Activated B cell treated with CpG ODN at 0.5 μM for 24 hours (primary cell): ENCODE measurements at regions not wholly inside any gene's neighbourhood (a gene's known extent, or its start where the extent isn't known, plus 50 kb on each side); places are given as distances from the start of the nearest gene placed in this dataset.

ENCODE experiments used
- ATAC-seq: fragments of 200-7000 bp; cut with Tn5 transposase; one replicate; pipeline ENCODE4 v1.10.0; 2021; ENCODE audit warnings: low read depth, mild to moderate bottlenecking, moderate library complexity
- CTCF ChIA-PET: fragments of 350-600 bp; sonication (Branson Sonifier 250); formaldehyde crosslinking; loops from one replicate; lab custom pipeline; 2021; ENCODE audit warnings: antibody characterized with exemption; lab: Charles Lee
- POLR2A ChIA-PET: fragments of 350-600 bp; sonication (Branson Sonifier 250); formaldehyde crosslinking; loops from one replicate; lab custom pipeline; 2021; ENCODE audit warnings: antibody characterized with exemption; lab: Charles Lee
- DNase-seq: peaks from one replicate; pipeline ENCODE4 v3.0.0; 2022
- H3K27ac Mint-ChIP-seq: one replicate; pipeline ENCODE4 v1.8.0; 2020; ENCODE audit warnings: mixed read lengths
- H3K27me3 Mint-ChIP-seq: one replicate; pipeline ENCODE4 v1.8.0; 2021; ENCODE audit warnings: mixed read lengths
- H3K36me3 Mint-ChIP-seq: one replicate; pipeline ENCODE4 v1.8.0; 2021; ENCODE audit warnings: low read depth, mixed read lengths
- H3K4me1 Mint-ChIP-seq: one replicate; pipeline ENCODE4 v1.8.0; 2021; ENCODE audit warnings: mixed read lengths
- H3K4me3 Mint-ChIP-seq: one replicate; pipeline ENCODE4 v1.8.0; 2020; ENCODE audit warnings: mild to moderate bottlenecking, mixed read lengths
- H3K9me3 Mint-ChIP-seq: one replicate; pipeline ENCODE4 v1.8.0; 2020; ENCODE audit warnings: mixed read lengths
- intact Hi-C: fragments of 100-400 bp; cut with micrococcal nuclease; formaldehyde crosslinking; loops from one replicate; pipeline ENCODE4 v1.15.1; 2024
- TF ChIP-seq, protein P1 (sequence below): fragments of 200-600 bp; IDR thresholded peaks from one replicate; pipeline ENCODE4 v1.8.0; 2022; ENCODE audit warnings: antibody characterized with exemption, mild to moderate bottlenecking

DNA sequence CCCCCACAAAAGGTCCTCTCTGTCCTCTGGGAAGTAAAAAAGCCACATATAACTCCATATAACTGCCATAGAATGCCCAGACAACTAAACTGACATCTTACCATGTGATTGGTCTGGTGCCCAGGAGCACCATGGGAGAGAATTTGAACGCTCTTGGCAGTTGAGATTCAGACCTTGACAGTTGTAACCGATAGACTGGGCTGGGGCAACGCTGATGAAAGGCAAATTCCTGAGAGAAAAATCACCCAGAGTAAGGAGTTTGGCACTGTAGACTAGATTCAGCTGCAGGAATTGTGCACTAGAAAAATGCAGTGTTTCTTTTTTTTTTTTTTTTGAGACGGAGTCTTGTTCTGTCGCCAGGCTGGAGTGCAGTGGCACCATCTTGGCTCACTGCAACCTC lies 240.5 kb downstream of the SOX2 start:
- TF ChIP-seq, protein P1, sequence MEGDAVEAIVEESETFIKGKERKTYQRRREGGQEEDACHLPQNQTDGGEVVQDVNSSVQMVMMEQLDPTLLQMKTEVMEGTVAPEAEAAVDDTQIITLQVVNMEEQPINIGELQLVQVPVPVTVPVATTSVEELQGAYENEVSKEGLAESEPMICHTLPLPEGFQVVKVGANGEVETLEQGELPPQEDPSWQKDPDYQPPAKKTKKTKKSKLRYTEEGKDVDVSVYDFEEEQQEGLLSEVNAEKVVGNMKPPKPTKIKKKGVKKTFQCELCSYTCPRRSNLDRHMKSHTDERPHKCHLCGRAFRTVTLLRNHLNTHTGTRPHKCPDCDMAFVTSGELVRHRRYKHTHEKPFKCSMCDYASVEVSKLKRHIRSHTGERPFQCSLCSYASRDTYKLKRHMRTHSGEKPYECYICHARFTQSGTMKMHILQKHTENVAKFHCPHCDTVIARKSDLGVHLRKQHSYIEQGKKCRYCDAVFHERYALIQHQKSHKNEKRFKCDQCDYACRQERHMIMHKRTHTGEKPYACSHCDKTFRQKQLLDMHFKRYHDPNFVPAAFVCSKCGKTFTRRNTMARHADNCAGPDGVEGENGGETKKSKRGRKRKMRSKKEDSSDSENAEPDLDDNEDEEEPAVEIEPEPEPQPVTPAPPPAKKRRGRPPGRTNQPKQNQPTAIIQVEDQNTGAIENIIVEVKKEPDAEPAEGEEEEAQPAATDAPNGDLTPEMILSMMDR: no peak
- ChIA-PET CTCF (no interaction called here), POLR2A (no interaction called here)
- Mint-ChIP-seq H3K9me3 (no peaks in the 10 kb centered on the region), H3K36me3 (no peaks in the 10 kb centered on the region), H3K4me3 (no peak overlapping the region), H3K27ac (no peak overlapping the region), H3K27me3 (peaks cover 4% of the 10 kb centered on the region), H3K4me1 (no peaks in the 10 kb centered on the region)
- DNase-seq (no peak), ATAC-seq (no peak)
- intact Hi-C loops: no loop called here

- Mint-ChIP-seq H3K27ac (no peak overlapping the region), H3K36me3 (no peaks in the 10 kb centered on the region), H3K27me3 (peaks cover 4% of the 10 kb centered on the region), H3K4me1 (no peaks in the 10 kb centered on the region), H3K9me3 (no peaks in the 10 kb centered on the region), H3K4me3 (no peak overlapping the region)
- CTCF ChIA-PET: no interaction called here
- intact Hi-C loops: no loop called here
- ATAC-seq (no peak), DNase-seq (no peak)
- POLR2A ChIA-PET: no interaction called here
- TF ChIP-seq, protein P1: no peak
Measured at GRCh38 chr3:181952929-181953328, 241.2 kb downstream of the SOX2 start.

GRCh38 chr3:181955566-181955965 lies 243.8 kb downstream of the SOX2 start:
- no peaks in the 10 kb centered on the region for H3K9me3 Mint-ChIP-seq
- TF ChIP-seq, protein P1: no peak
- CTCF ChIA-PET: no interaction called here

DNA sequence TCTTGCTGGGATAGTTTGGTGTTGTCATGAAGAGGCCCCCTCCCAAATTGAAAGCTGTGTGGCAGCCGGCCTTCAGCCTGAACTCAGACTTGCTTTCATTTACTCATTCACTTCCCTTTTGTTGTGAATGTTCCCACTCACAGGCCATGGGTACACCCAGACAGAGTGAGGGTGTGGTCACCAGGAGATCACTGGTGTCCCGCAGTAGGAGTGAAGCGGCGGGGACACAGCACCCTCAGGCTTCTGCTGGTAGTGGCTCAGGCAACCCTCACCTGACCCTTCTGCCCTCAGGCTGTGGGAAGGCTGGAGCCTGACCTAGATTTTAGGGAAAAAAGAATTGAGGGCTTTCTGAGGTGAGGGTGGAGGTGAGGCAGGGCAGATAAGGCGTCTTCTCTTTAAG lies 244.4 kb downstream of the SOX2 start:
- Mint-ChIP-seq H3K27me3 (peaks cover 4% of the 10 kb centered on the region), H3K4me1 (no peaks in the 10 kb centered on the region), H3K27ac (no peak overlapping the region), H3K36me3 (no peaks in the 10 kb centered on the region), H3K9me3 (no peaks in the 10 kb centered on the region), H3K4me3 (no peak overlapping the region)
- CTCF ChIA-PET: no interaction called here
- intact Hi-C loops: no loop called here
- POLR2A ChIA-PET: no interaction called here
- TF ChIP-seq, protein P1: no peak
- DNase-seq (no peak), ATAC-seq (no peak)

More at GRCh38 chr3:181955566-181955965, 243.8 kb downstream of the SOX2 start:
- Mint-ChIP-seq H3K27me3 (peaks cover 4% of the 10 kb centered on the region), H3K4me3 (no peak overlapping the region), H3K4me1 (no peaks in the 10 kb centered on the region), H3K27ac (no peak overlapping the region), H3K36me3 (no peaks in the 10 kb centered on the region)
- DNase-seq (no peak), ATAC-seq (no peak)
- POLR2A ChIA-PET: no interaction called here
- intact Hi-C loops: no loop called here

GRCh38 chr3:181966393-181966792 lies 254.7 kb downstream of the SOX2 start:
- no peak for ATAC-seq
- no peak overlapping the region for H3K4me3 Mint-ChIP-seq
- no peak for DNase-seq
- intact Hi-C loops: no loop called here
- H3K27ac Mint-ChIP-seq: no peak overlapping the region
- no peaks in the 10 kb centered on the region for H3K4me1 Mint-ChIP-seq
- TF ChIP-seq, protein P1: no peak
- no peaks in the 10 kb centered on the region for H3K9me3 Mint-ChIP-seq
- POLR2A ChIA-PET: no interaction called here
- no peaks in the 10 kb centered on the region for H3K36me3 Mint-ChIP-seq
- CTCF ChIA-PET: no interaction called here
- no peaks in the 10 kb centered on the region for H3K27me3 Mint-ChIP-seq
